ENCODE measurements at regions not wholly inside any gene's neighbourhood (a gene's known extent, or its start where the extent isn't known, plus 50 kb on each side); places are given as distances from the start of the nearest gene placed in this dataset.

- DNase-seq, result no peak
These were observed 1540.6 kb upstream of the GBE1 start for GRCh38 chr3:83302091-83302490.

DNA sequence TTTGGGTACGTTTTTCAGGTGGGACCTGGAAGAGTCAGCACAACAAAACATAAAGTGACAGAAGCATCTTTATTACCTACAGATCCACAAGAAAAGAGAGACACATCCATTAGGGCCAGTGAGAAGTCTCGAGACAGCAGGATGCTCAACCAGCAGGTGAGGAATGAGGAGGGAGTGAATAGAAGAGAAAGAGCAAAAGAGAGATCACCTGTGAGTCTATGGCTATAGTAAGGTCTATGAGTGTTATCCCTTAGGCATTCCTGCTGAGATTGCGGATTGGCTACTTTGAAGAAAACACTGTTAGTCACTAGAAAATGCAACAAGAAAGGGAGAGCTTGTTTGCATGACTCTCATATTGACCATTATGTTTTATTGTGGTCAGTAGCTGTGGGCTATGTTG, 1556.2 kb upstream of the GBE1 start:
- no peak for DNase-seq

DNA sequence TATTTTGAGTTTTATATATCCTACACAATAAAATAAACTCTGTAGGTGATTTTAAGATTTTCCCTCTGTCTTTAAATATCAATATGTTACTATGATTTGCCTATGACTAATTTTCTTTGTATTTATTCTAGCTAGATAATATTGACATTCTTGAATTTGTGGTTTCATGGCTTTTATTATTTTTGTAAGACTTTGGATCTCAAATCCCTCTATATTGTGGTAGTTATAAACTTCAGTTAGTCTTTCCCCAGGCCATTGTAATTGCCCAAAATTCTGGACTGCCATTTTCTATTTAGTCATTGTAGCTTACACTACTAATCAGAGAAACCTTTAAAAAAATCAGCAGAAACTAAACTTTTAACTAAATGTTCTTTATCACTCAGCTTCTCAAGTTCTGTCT, 1559.3 kb upstream of the GBE1 start:
- DNase-seq, result no peak

GRCh38 chr3:83321457-83321856, 1560.0 kb upstream of the GBE1 start:
- DNase-seq, result no peak

DNA sequence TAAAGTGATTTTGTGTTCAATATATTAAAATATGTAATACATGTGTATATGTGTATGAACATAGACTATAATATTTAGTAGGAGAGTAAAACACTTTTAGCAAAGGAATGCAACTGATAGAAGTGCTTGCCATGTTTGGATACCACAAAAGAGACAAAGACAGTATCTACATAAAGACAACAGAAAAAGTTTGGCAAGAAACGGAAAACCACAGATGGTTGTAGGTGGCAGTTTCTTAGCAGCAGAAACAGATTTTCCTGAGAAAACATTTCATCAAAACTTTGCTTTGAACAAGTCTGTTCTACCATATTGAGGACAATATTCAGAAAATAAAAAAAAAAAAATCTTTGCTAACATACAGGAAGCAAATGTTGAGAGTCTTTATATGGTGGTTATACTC, 1560.4 kb upstream of the GBE1 start:
- DNase-seq, result no peak

DNA sequence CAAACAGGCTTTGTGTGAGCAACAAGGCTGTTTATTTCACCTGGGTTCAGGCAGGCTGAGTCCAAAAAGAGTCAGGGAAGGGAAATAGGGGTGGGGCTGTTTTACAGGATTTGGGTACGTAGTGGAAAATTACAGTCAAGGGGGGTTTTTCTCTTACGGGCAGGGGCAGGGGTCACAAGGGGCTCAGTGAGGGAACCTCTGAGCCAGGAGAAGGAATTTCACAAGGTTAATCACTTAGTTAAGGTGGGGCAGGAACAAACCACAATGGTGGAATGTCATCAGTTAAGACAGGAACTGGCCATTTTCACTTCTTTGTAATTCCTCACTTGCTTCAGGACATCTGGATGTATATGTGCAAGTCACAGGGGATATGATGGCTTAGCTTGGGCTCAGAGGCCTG, 1592.8 kb upstream of the GBE1 start:
- no peak for DNase-seq

- DNase-seq, result no peak
These were observed 1565.5 kb upstream of the CADM2 start for GRCh38 chr3:83393276-83393675.

DNA sequence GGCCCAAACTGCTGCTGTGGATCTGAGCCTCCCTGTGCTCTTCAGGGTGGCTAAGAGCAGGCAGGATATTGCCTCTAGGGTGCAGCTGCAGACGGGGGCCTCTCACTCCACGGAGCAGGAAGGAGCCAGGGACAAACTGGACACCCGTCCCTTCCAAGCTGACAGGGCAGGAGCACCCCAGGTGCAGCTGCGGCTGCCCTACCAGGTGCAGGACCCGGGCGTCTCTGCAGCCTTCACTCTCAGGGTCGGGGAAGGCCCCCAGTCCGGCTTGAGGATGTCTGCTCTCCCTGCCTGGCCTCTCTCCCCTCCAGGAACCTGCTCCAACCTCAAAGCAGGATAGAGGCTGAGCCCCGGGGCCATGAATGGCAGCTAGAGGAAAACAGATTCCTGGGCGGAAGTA, 1554.9 kb upstream of the CADM2 start:
- DNase-seq, result no peak

GRCh38 chr3:83426300-83426699, 1532.5 kb upstream of the CADM2 start:
- DNase-seq, result no peak

- DNase-seq, result no peak
These were observed 1523.8 kb upstream of the CADM2 start for GRCh38 chr3:83434880-83435587.

DNA sequence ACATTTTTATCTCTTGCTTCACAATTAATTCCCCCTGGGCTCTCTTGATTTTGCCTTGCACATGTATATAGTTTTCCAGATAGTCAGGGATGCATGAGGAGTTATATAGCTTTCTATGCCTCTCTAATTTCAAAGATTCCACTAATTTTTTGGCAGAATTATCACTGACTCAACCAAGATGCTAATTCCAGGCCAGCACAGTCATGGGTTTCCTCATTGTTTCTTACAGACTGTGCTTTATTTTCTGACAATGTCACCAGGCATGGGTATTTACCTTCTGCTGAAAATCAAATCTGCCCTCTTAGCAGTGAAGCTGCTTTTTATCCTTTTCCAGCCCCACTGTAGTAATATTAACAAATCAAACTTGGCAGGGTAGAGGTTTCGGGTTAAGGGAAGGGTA, 1520.6 kb upstream of the CADM2 start:
- no peak for DNase-seq

DNA sequence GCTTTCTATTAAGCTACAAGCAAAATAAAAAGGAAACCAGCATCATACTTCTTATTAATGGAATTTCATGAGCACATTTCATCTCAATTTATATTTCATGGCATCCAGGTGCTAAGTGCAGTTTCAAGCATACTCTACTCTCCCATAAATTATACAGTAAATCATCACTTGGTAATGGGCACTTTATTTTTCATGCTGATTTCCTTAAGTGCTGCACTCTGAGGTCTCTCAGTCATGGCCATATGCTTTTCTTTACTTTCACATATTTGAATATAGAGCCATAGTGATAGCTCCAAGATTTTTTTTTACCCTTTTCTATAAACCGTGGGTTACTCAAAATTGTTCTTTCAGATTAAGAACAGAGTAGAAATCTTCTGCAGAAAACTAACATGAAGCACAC, 1505.7 kb upstream of the CADM2 start:
- DNase-seq, result no peak

- no peak for DNase-seq
These were observed 1504.4 kb upstream of the CADM2 start for GRCh38 chr3:83454353-83454752.

DNA sequence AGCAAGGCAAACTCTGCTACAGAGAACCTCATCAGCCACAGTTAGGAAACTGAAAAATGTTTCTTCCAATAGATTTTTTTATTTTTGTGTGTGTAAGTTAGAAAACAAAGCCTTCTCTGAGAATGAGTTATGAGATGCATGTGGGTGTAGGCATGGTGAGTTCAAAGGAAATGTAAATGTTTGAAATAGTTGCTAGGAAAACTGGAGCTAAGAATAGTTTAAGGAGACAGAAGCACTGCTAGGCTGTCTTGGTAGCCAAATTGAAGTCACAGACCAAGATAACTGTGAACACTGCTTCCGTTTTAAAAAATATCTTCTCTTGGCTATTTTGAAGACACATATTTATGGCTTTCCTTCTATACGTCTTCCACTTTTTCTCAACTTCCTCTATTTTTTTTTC, 1501.2 kb upstream of the CADM2 start:
- DNase-seq, result no peak

DNA sequence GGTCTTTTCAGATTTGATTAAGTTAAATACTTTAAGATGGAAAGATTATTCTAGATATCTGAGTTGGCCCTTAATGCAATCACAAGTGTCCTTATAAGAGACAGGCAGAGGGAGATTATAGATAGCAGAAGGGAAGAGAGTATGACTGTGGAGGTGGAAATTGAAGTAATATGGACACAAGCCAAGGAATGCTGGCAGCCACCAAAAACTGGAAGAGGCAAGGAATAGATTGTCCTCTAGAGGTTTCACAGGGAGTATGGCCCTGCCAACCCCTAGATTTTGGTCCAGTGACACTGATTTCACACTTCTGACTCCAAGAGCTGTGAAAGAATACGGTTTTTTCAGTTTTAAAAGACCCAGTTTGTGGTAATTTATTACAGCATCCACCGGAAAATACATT, 1498.7 kb upstream of the CADM2 start:
- DNase-seq, result no peak

DNA sequence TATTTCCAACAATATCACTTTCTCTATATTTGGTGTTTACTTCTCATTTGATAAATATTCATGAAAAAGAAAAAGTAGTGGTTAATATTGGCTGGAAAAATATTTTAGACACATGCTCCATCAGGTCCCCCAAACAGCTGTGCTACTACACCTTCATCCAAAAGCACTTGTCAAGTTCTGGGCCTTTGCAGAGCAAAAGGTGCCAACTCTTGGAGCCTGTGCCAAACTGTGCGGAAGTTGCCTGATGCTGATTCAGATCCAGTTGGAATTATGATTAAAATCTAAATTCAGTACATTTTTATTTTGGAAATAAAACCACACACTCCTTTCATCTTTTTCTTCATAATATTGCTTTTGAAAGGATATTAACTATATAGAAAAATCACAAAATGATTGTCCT, 1497.4 kb upstream of the CADM2 start:
- DNase-seq, result no peak

DNA sequence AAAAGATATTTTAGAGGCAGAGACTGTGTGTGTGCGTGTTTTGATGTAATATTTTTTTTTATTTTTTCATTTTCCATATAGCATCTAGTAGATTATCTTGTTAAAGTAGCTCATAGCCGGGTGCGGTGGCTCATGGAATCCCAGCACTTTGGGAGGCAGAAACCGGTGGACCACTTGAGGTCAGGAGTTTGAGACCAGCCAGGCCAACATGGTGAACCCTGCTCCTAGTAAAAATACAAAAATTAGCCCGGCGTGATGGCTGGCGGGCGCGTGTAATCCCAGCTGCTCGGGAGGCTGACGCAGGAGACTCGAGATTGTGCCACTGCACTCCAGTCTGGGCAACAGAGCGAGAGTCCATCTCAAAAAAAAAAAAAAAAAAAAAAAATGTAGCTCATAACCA, 1481.2 kb upstream of the CADM2 start:
- no peak for DNase-seq

- no peak for DNase-seq
These were observed 1476.3 kb upstream of the CADM2 start for GRCh38 chr3:83482402-83483070.

DNA sequence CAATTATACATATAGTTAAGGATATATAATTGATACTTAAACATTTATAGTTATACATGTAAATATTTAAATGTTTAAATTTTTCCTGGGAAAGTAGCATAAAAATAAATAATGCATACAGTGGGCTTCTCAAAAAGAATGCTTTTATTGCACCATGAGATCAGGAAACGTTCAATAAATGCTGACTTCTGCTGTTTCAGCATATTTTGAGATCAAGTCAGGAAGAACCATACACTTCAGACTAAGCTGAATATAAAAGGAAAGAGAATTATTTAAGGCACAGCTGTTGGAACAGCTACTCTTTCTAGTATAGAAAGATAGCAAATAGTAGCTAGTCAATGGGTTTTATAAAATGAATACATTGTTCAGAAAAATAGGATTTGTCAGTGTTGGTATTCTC, 1462.3 kb upstream of the CADM2 start:
- DNase-seq, result no peak

DNA sequence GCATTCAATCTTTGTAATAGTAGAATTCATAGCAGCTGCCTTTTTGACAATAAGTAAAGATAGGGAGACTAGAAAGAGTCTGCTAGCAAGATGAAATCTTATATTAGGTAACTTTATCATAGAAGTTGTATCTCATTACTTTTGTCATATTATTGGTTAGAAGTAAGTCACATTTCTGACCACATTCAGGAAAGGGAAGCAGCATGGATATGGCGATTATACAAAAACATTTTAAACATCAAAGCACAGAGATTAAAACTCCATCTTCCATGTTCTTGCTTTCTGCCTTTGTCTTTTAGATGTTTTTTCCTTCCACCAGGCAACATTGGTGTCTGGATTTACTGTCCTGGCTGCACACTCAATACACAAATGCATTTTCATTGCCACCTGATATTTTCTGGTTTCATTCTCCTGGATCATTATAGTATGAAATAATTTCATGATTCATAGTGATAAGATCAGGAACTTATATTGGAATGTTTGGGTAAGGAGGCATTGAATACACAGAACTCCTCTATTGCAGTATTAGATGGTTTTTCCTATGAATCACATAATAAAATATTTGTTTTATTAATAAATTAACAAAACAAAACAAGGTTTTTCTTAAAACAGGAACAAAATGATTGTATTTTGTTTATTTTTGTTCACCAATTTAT, 1460.3 kb upstream of the CADM2 start:
- DNase-seq, result no peak

- DNase-seq, result no peak
These were observed 1458.4 kb upstream of the CADM2 start for GRCh38 chr3:83500422-83500821.

DNA sequence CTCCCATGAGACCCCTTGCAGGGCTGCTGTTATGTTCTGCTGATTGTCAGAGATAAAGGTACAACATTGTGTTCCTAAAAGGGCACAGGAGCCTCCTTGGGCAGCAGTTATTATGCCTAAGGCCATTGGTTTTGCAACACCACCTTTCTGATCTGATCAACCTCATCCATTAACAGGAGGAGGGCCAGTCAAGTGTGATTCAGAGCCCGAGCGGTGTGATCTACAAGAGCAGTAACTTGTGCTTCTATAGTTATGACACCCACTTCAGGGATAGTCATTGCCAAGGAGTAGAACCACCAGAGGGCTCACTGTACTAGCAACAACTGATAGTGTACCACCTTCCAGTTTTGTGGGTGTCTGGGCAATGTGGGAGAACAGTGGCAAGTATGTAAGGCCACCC, 1457.9 kb upstream of the CADM2 start:
- no peak for DNase-seq

- no peak for DNase-seq
These were observed 1445.7 kb upstream of the CADM2 start for GRCh38 chr3:83513051-83513450.

- DNase-seq, result no peak
These were observed 1445.1 kb upstream of the CADM2 start for GRCh38 chr3:83513677-83514076.

Measured in NCI-H226 (cell line).